Testis (tissue), 2 donors: ENCODE measurements at regions not wholly inside any gene's neighbourhood (a gene's known extent, or its start where the extent isn't known, plus 50 kb on each side); places are given as distances from the start of the nearest gene placed in this dataset.

Source experiments
- DNase-seq: peaks from one replicate; pipeline ENCODE4 v3.0.0-alpha.2; 2019
- H3K27ac ChIP-seq, 2 donors: fragments of 200-600 bp; sonication (generic); one replicate each; pipeline ENCODE4 v1.5.1; 2019
- H3K27me3 ChIP-seq: fragments of 200-600 bp; sonication (generic); one replicate; pipeline ENCODE4 v1.5.1; 2019
- H3K36me3 ChIP-seq: fragments of 200-600 bp; sonication (generic); one replicate; pipeline ENCODE4 v1.5.1; 2017; ENCODE audit warnings: low read depth; ENCODE audit errors: missing control alignments
- H3K4me1 ChIP-seq: fragments of 200-600 bp; sonication (generic); one replicate; pipeline ENCODE4 v1.5.1; 2019
- H3K4me3 ChIP-seq, 2 donors: fragments of 200-600 bp; sonication (generic); one replicate each; pipeline ENCODE4 v1.5.1; 2017 to 2019
- H3K9me3 ChIP-seq: fragments of 200-600 bp; sonication (generic); one replicate; pipeline ENCODE4 v1.5.1; 2017
- POLR2A ChIP-seq: fragments of 450-650 bp; IDR thresholded peaks from one replicate; pipeline ENCODE4 v1.6.1; 2017; ENCODE audit warnings: antibody characterized with exemption, mild to moderate bottlenecking, moderate library complexity
- WGBS, 2 donors: methylation state at CpG; one replicate each; pipeline ENCODE4 v1.1.5; 2018; 5-methylcytosine and 5-hydroxymethylcytosine counted together
- intact Hi-C: fragments of 100-400 bp; cut with DNase I; formaldehyde crosslinking; loops from one replicate; pipeline ENCODE4 v1.15.1; 2023; ENCODE audit warnings: low total_unique reads
- TF ChIP-seq, protein P1 (sequence below), 3 experiments: fragments of 450-650 bp in 2 of 3; fragments of 200-600 bp in 1 of 3; sonication (generic) in 1 of 3; IDR thresholded peaks; one replicate each; pipeline ENCODE4 v1.5.1; 2016 to 2019; ENCODE audit warnings: antibody characterized with exemption in 3 of 3, mild to moderate bottlenecking in 2 of 3, moderate library complexity in 1 of 3

DNA sequence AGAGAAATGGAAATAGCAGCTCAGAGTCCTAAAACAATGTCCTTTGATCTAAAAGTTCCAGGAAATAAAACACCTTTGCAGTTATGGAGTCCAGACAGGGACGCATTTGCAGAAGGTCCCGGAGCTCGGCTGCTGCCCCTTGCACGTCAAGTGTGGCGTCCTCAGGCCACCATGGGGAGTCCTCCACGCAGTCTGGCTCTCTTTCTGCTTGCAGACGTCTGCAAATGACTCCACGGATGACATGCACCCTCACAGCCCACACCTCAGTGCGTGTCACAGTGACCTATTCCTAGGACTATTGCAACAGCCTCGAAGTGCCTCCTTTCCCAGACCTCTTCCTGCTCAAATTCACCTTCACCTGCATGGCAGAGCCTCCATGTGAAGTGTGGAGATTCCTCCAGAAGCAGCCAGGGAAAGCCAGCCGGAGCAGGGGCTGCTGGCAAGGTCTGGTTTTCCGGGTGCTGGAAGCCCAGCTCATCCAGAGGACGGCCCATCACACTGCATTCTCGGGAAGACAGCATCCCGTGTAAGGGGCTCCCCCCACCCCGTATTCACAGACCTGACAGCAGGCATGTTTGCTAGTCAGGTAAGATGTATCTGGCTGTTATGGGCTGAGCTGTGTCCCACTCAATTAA is 137.7 kb downstream of the ASB1 start:
- Histone ChIP-seq H3K4me1 (no peaks in the 10 kb centered on the region), H3K36me3 (no peaks in the 10 kb centered on the region), H3K9me3 (no peaks in the 10 kb centered on the region), H3K4me3 (no peak overlapping the region), H3K27ac (no peak overlapping the region), H3K27me3 (no peaks in the 10 kb centered on the region)
- WGBS, 2 donors, result 84% methylated on average over 13 to 16 of the region's 16 CpGs
- TF ChIP-seq, protein P1, sequence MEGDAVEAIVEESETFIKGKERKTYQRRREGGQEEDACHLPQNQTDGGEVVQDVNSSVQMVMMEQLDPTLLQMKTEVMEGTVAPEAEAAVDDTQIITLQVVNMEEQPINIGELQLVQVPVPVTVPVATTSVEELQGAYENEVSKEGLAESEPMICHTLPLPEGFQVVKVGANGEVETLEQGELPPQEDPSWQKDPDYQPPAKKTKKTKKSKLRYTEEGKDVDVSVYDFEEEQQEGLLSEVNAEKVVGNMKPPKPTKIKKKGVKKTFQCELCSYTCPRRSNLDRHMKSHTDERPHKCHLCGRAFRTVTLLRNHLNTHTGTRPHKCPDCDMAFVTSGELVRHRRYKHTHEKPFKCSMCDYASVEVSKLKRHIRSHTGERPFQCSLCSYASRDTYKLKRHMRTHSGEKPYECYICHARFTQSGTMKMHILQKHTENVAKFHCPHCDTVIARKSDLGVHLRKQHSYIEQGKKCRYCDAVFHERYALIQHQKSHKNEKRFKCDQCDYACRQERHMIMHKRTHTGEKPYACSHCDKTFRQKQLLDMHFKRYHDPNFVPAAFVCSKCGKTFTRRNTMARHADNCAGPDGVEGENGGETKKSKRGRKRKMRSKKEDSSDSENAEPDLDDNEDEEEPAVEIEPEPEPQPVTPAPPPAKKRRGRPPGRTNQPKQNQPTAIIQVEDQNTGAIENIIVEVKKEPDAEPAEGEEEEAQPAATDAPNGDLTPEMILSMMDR (IDR thresholded peaks at IDR 0.05), result no peak
- no peak for TF ChIP-seq POLR2A
- intact Hi-C loops, result no loop called here
- DNase-seq, result no peak

DNA sequence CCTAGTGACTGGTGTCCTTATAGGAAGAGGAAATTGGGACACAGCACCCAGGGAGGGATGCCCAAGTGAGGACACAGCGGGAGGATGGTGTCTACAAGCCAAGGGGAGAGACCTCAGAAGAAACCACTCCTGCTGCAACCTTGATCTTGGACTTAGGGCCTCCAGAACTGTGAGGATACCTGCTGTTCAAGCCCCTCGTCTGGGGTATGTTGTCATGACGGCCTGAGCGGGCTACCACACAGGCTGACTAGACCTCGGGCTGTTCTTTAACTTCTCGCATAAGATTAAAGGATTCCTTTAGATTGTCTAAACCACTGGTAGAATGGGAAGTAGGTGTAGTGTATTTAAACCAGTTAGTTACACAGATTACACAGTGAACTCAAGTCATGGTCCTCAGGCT is 138.3 kb downstream of the ASB1 start:
- no peaks in the 10 kb centered on the region for H3K27me3 ChIP-seq
- DNase-seq, result no peak
- WGBS, 2 donors, result 88 to 91% methylated on average over 6 of the region's 6 CpGs
- intact Hi-C loops, result no loop called here
- H3K36me3 ChIP-seq, result no peaks in the 10 kb centered on the region
- no peaks in the 10 kb centered on the region for H3K9me3 ChIP-seq
- H3K4me1 ChIP-seq, result no peaks in the 10 kb centered on the region
- H3K4me3 ChIP-seq, result no peak overlapping the region
- TF ChIP-seq POLR2A, result no peak
- TF ChIP-seq, protein P1 (IDR thresholded peaks at IDR 0.05), result no peak
- no peak overlapping the region for H3K27ac ChIP-seq

GRCh38 chr2:238566001-238566645 is 139.4 kb downstream of the ASB1 start:
- Histone ChIP-seq H3K27ac (no peak overlapping the region), H3K27me3 (no peaks in the 10 kb centered on the region), H3K4me3 (no peak overlapping the region), H3K4me1 (no peaks in the 10 kb centered on the region), H3K36me3 (no peaks in the 10 kb centered on the region), H3K9me3 (no peaks in the 10 kb centered on the region)
- 90 to 94% methylated on average over 15 to 16 of the region's 16 CpGs for WGBS, 2 donors
- DNase-seq, result no peak
- intact Hi-C loops, result no loop called here
- TF ChIP-seq, protein P1 (IDR thresholded peaks at IDR 0.05), result no peak
- TF ChIP-seq POLR2A, result no peak

DNA sequence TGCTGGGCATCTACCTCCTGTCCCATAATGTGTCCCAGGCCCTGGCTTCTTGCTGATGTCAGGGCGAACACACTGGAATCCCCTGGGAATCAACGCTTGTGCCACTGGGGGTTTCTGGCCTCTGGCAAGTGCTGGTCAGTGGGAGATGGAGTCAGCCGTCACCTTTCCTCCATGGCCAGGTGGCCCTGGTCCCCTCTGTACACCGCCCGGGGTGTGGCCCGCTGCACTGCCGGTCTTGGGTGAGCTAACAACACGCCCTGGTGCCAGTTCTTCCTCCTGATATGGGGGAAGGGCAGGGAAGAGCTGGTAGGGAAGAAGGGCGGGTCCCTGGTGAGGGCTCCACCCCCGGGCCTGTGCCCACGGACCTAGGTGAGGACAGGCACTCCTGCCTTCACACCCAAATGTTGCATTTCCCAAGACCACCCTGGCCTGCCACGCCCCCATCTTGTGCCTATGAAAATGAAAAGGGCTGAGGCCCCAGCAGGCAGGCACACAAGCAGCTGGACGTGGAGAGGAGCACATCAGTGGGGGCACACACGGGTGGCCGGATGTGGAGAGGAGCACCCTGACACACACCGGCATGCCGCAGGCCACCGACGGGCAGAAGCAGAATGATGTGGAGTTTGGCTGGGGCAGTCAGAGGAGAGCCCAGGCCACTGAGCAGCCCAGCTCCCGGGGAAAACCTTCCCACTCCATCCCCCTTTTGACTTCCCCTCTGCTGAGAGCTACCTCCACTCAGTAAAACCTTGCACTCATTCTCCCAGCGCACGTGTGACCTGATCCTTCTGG is 140.5 kb downstream of the ASB1 start:
- TF ChIP-seq, protein P1 (IDR thresholded peaks at IDR 0.05), result no peak
- TF ChIP-seq POLR2A, result no peak
- 87 to 91% methylated on average over 15 to 22 of the region's 22 CpGs for WGBS, 2 donors
- no peaks in the 10 kb centered on the region for H3K27me3 ChIP-seq
- no peak overlapping the region for H3K27ac ChIP-seq
- DNase-seq, result no peak
- no peaks in the 10 kb centered on the region for H3K9me3 ChIP-seq
- no peaks in the 10 kb centered on the region for H3K4me1 ChIP-seq
- no peaks in the 10 kb centered on the region for H3K36me3 ChIP-seq
- intact Hi-C loops, result no loop called here
- H3K4me3 ChIP-seq, result no peak overlapping the region
